Sigmoid colon (tissue), 4 donors: ENCODE measurements at regions not wholly inside any gene's neighbourhood (a gene's known extent, or its start where the extent isn't known, plus 50 kb on each side); places are given as distances from the start of the nearest gene placed in this dataset.

Experiments
- CTCF ChIP-seq, 4 experiments: fragments of 450-650 bp in 3 of 4; fragments of 200-600 bp in 1 of 4; IDR thresholded peaks; one replicate each; pipeline ENCODE4 v1.5.1; 2016 to 2019; ENCODE audit warnings: antibody characterized with exemption in 4 of 4, mild to moderate bottlenecking in 3 of 4, moderate library complexity in 2 of 4
- EP300 ChIP-seq, 4 donors: sonication (generic); formaldehyde crosslinking; IDR thresholded peaks; one replicate each; pipeline ENCODE4 v1.6.1; 2017; ENCODE audit warnings: antibody characterized with exemption in 4 of 4
- POLR2A ChIP-seq, 2 donors: fragments of 450-650 bp; IDR thresholded peaks; one replicate each; pipeline ENCODE4 v1.6.1; 2016; ENCODE audit warnings: antibody characterized with exemption in 2 of 2, mild to moderate bottlenecking in 2 of 2, moderate library complexity in 2 of 2

GRCh38 chr10:94199565-94199964 is 163.2 kb downstream of the NOC3L start:
- no peak for TF ChIP-seq CTCF (IDR thresholded peaks at IDR 0.05)
- TF ChIP-seq EP300 (IDR thresholded peaks at IDR 0.05): no peak
- TF ChIP-seq POLR2A (IDR thresholded peaks at IDR 0.05): no peak
